ENCODE measurements at regions not wholly inside any gene's neighbourhood (a gene's known extent, or its start where the extent isn't known, plus 50 kb on each side); places are given as distances from the start of the nearest gene placed in this dataset.

GRCh38 chr2:146143971-146144370 lies 1624.1 kb upstream of the ZEB2 start:
- Histone ChIP-seq H3K4me3 (replicated peaks in 1 of 2; ENCODE audit: low read depth in 1 of 2, low read length in 2 of 2) (no peak overlapping the region), H2AFZ (ENCODE audit: low read depth, low read length, poor library complexity, severe bottlenecking) (no peak overlapping the region), H3K79me2 (ENCODE audit: insufficient read depth, low read length) (no peaks in the 10 kb centered on the region), H3K4me2 (ENCODE audit: low read length) (no peak overlapping the region), H3K27ac (ENCODE audit: low read depth, low read length) (no peak overlapping the region), H3K9me2 (ENCODE audit: insufficient read depth) (no peaks in the 10 kb centered on the region), H4K20me1 (ENCODE audit: insufficient read depth) (no peaks in the 10 kb centered on the region), H3K9me3 (ENCODE audit: control insufficient read depth in 1 of 2, insufficient read depth in 1 of 2, low read depth in 1 of 2, low read length in 2 of 2) (no peaks in the 10 kb centered on the region), H3K9ac (ENCODE audit: low read length) (no peak overlapping the region), H3K27me3 (ENCODE audit: insufficient read depth, low read length) (no peaks in the 10 kb centered on the region), H3K4me1 (ENCODE audit: control insufficient read depth in 1 of 2, insufficient read depth in 2 of 2, low read length in 2 of 2) (no peaks in the 10 kb centered on the region), H3K36me3 (ENCODE audit: control insufficient read depth in 1 of 2, insufficient read depth in 2 of 2, low read length in 2 of 2) (no peaks in the 10 kb centered on the region)
- ChIA-PET CTCF (no interaction called here), POLR2A (no interaction called here), RAD21 (ENCODE audit: low non-redundant PET in 1 of 2, low total read pairs in 2 of 2, uncharacterized antibody in 2 of 2, unreplicated experiment in 2 of 2) (no interaction called here)
- no TSS peak for BruUV-seq (replicated peaks)
- TF ChIP-seq JUND (IDR thresholded peaks at IDR 0.05): no peak
- no peak for TF ChIP-seq FOSL1 (IDR thresholded peaks at IDR 0.05; ENCODE audit: low read depth)
- TF ChIP-seq RAD21 (IDR thresholded peaks at IDR 0.05; ENCODE audit: low read depth): no peak
- TF ChIP-seq, protein P1, sequence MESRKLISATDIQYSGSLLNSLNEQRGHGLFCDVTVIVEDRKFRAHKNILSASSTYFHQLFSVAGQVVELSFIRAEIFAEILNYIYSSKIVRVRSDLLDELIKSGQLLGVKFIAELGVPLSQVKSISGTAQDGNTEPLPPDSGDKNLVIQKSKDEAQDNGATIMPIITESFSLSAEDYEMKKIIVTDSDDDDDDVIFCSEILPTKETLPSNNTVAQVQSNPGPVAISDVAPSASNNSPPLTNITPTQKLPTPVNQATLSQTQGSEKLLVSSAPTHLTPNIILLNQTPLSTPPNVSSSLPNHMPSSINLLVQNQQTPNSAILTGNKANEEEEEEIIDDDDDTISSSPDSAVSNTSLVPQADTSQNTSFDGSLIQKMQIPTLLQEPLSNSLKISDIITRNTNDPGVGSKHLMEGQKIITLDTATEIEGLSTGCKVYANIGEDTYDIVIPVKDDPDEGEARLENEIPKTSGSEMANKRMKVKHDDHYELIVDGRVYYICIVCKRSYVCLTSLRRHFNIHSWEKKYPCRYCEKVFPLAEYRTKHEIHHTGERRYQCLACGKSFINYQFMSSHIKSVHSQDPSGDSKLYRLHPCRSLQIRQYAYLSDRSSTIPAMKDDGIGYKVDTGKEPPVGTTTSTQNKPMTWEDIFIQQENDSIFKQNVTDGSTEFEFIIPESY (IDR thresholded peaks at IDR 0.05; ENCODE audit: extremely low read depth, insufficient replicate concordance, low read length): no peak
- TF ChIP-seq POLR2AphosphoS5 (IDR thresholded peaks at IDR 0.05; ENCODE audit: low read depth, low read length): no peak
- no peak for TF ChIP-seq EZH2phosphoT487 (IDR thresholded peaks at IDR 0.05; ENCODE audit: borderline replicate concordance)
- no peak for TF ChIP-seq ZFX (IDR thresholded peaks at IDR 0.05)
- no peak for TF ChIP-seq ZNF274 (IDR thresholded peaks at IDR 0.05; ENCODE audit: low read depth, low read length)
- TF ChIP-seq, protein P2, sequence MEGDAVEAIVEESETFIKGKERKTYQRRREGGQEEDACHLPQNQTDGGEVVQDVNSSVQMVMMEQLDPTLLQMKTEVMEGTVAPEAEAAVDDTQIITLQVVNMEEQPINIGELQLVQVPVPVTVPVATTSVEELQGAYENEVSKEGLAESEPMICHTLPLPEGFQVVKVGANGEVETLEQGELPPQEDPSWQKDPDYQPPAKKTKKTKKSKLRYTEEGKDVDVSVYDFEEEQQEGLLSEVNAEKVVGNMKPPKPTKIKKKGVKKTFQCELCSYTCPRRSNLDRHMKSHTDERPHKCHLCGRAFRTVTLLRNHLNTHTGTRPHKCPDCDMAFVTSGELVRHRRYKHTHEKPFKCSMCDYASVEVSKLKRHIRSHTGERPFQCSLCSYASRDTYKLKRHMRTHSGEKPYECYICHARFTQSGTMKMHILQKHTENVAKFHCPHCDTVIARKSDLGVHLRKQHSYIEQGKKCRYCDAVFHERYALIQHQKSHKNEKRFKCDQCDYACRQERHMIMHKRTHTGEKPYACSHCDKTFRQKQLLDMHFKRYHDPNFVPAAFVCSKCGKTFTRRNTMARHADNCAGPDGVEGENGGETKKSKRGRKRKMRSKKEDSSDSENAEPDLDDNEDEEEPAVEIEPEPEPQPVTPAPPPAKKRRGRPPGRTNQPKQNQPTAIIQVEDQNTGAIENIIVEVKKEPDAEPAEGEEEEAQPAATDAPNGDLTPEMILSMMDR (IDR thresholded peaks at IDR 0.05 in 2 of 3, conservative IDR thresholded peaks at IDR 0.05 in 1 of 3; ENCODE audit: borderline replicate concordance in 1 of 3, insufficient read depth in 1 of 3, low read depth in 2 of 3, low read length in 2 of 3): no peak
- TF ChIP-seq, protein P3, sequence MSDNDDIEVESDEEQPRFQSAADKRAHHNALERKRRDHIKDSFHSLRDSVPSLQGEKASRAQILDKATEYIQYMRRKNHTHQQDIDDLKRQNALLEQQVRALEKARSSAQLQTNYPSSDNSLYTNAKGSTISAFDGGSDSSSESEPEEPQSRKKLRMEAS (IDR thresholded peaks at IDR 0.05): no peak
- TF ChIP-seq CEBPB (IDR thresholded peaks at IDR 0.05; ENCODE audit: low read depth): no peak
- TF ChIP-seq YY1 (IDR thresholded peaks at IDR 0.05; ENCODE audit: extremely low read depth, insufficient replicate concordance, low read depth, low read length): no peak
- TF ChIP-seq ELF1 (IDR thresholded peaks at IDR 0.05; ENCODE audit: borderline replicate concordance, low read depth): no peak
- TF ChIP-seq EGR1 (IDR thresholded peaks at IDR 0.05; ENCODE audit: low read depth): no peak
- TF ChIP-seq CBX3 (IDR thresholded peaks at IDR 0.05; ENCODE audit: low read depth): no peak
- DNase-seq (ENCODE audit: low read depth, low spot score) (no peak), ATAC-seq (no peak)
- intact Hi-C loops (cut with micrococcal nuclease): no loop called here
